ENCODE measurements at regions not wholly inside any gene's neighbourhood (a gene's known extent, or its start where the extent isn't known, plus 50 kb on each side); places are given as distances from the start of the nearest gene placed in this dataset.

DNA sequence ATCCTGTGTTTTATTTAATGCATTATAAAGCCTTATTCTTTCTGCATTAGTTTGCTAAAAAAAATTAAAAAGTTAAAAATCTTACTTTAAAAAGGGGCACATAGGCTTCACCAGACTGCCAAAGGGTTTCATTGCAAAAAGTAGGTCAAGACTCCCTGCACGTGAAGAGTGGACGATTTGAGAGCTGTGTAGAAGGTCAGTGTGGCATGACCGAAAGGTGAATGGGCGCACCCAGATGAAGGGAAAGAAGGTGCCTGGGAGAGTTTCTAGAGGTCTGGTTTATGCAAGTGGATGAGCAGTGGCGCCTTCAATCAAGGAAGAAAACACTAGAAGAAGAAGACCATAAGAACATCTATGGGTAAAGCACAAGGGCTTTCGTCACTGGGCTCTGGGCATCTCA lies 111.0 kb downstream of the SP3 start:
- TF ChIP-seq, protein P1, sequence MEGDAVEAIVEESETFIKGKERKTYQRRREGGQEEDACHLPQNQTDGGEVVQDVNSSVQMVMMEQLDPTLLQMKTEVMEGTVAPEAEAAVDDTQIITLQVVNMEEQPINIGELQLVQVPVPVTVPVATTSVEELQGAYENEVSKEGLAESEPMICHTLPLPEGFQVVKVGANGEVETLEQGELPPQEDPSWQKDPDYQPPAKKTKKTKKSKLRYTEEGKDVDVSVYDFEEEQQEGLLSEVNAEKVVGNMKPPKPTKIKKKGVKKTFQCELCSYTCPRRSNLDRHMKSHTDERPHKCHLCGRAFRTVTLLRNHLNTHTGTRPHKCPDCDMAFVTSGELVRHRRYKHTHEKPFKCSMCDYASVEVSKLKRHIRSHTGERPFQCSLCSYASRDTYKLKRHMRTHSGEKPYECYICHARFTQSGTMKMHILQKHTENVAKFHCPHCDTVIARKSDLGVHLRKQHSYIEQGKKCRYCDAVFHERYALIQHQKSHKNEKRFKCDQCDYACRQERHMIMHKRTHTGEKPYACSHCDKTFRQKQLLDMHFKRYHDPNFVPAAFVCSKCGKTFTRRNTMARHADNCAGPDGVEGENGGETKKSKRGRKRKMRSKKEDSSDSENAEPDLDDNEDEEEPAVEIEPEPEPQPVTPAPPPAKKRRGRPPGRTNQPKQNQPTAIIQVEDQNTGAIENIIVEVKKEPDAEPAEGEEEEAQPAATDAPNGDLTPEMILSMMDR (IDR thresholded peaks at IDR 0.05): no peak
- TF ChIP-seq POLR2A (IDR thresholded peaks at IDR 0.05): no peak

Measured in prostate gland (tissue), 2 donors.